ENCODE measurements at regions not wholly inside any gene's neighbourhood (a gene's known extent, or its start where the extent isn't known, plus 50 kb on each side); places are given as distances from the start of the nearest gene placed in this dataset.

DNA sequence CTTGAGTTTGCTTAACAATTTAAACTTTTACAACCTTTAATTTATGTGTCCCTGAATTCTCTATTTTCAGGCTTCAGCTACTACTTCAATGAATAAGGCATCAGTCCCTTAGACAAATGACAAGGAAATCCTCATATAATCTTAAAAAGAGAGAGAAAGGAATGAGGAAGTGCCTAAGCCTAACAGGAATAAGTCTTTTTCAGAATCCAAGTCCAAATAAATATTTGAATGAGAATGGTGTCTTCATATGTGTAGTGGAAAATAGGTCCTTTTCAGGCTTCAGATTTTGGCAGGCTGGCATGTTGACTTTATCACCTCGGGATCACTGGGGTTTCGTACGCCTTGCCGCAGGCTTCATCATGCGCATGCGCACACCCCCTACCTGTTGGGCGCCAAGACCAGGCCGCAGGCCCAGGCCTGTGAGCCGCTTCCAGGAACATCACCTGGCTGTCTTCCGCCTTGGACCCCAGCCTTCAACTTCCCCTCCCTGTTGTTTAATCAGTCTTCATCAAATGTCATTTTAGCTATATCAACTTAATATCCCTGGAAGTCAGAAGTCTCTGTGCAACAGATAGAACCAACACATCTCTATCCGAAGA, 334.5 kb downstream of the SOX2 start:
- no peak overlapping the region for H3K27ac Mint-ChIP-seq
- no peak overlapping the region for H3K4me3 Mint-ChIP-seq
- H3K27me3 Mint-ChIP-seq (ENCODE audit: low read depth): no peaks in the 10 kb centered on the region
- no peaks in the 10 kb centered on the region for H3K9me3 Mint-ChIP-seq
- no peak for DNase-seq (ENCODE audit: low spot score)
- H3K36me3 Mint-ChIP-seq (ENCODE audit: low read depth): no peaks in the 10 kb centered on the region
- no peaks in the 10 kb centered on the region for H3K4me1 Mint-ChIP-seq (ENCODE audit: low read depth)

DNA sequence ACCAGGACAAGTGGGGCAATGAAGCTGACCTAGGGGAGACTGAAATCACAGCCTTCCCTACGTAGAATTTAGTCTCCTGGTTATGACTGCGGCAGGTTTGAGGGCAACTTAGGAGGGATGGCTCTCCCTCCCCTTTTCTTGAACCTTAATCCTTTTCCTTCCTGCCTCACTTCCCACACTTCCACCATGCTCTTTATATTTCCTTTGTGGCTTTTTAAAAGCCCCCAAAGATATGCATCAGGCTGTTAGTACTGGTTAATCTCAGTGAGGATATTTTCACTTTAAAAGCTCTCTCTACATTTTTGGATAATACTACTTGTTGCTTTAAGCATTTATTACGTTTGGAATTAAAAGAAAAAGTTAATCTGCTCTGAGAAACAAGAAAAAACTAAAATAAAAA, 339.2 kb downstream of the SOX2 start:
- Mint-ChIP-seq H3K4me1 (ENCODE audit: low read depth) (no peaks in the 10 kb centered on the region), H3K4me3 (no peak overlapping the region), H3K27me3 (ENCODE audit: low read depth) (no peaks in the 10 kb centered on the region), H3K36me3 (ENCODE audit: low read depth) (no peaks in the 10 kb centered on the region), H3K27ac (no peak overlapping the region), H3K9me3 (no peaks in the 10 kb centered on the region)
- DNase-seq (ENCODE audit: low spot score): no peak

DNA sequence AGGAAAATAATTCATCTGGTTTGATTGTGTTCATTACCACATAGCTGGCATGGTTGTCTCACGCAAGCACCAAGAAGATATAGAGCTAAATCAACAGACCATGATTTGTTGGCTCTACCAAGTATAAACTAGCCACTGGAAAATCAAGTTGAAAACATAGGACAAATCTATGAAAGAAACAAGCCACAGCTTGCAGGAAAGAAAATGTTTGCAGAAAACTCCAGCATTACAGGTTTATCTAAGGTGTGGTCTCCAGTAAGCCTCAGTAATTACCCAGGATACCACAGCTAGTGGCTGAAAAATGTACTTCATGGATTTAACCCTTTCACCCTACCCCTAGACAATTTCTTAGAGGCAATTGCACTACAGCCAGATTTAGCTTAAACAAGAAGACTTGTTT, 340.6 kb downstream of the SOX2 start:
- H3K4me1 Mint-ChIP-seq (ENCODE audit: low read depth): no peaks in the 10 kb centered on the region
- H3K36me3 Mint-ChIP-seq (ENCODE audit: low read depth): no peaks in the 10 kb centered on the region
- no peak overlapping the region for H3K27ac Mint-ChIP-seq
- H3K27me3 Mint-ChIP-seq (ENCODE audit: low read depth): no peaks in the 10 kb centered on the region
- no peak overlapping the region for H3K4me3 Mint-ChIP-seq
- no peaks in the 10 kb centered on the region for H3K9me3 Mint-ChIP-seq
- DNase-seq (ENCODE audit: low spot score): no peak

- H3K4me1 Mint-ChIP-seq (ENCODE audit: low read depth): no peaks in the 10 kb centered on the region
- no peaks in the 10 kb centered on the region for H3K27me3 Mint-ChIP-seq (ENCODE audit: low read depth)
- H3K27ac Mint-ChIP-seq: no peak overlapping the region
- H3K4me3 Mint-ChIP-seq: no peak overlapping the region
- H3K36me3 Mint-ChIP-seq (ENCODE audit: low read depth): no peaks in the 10 kb centered on the region
- DNase-seq (ENCODE audit: low spot score): no peak
- no peaks in the 10 kb centered on the region for H3K9me3 Mint-ChIP-seq
Observed at GRCh38 chr3:182052757-182053156, 341.0 kb downstream of the SOX2 start.

DNA sequence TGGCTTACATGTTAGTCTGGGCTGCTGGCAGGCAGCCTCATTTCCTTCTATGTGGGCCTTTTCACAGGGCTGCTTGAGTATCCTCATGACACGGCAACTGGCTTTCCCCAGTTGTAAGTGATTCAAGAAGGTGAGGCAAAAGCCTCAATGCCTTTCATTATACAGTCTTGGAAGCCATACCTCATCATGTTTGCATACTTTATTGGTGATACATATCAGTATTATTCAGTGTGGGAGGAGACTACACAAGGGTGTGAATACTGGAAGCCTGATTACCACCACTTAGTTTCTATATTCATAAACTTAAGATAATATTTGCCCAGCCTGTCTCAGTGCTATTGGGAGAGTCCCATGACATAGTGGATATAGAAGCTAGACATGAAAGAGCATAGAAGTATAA, 346.8 kb downstream of the SOX2 start:
- no peak overlapping the region for H3K27ac Mint-ChIP-seq
- DNase-seq (ENCODE audit: low spot score): no peak
- no peaks in the 10 kb centered on the region for H3K36me3 Mint-ChIP-seq (ENCODE audit: low read depth)
- H3K27me3 Mint-ChIP-seq (ENCODE audit: low read depth): no peaks in the 10 kb centered on the region
- no peak overlapping the region for H3K4me3 Mint-ChIP-seq
- no peaks in the 10 kb centered on the region for H3K9me3 Mint-ChIP-seq
- H3K4me1 Mint-ChIP-seq (ENCODE audit: low read depth): no peaks in the 10 kb centered on the region

DNA sequence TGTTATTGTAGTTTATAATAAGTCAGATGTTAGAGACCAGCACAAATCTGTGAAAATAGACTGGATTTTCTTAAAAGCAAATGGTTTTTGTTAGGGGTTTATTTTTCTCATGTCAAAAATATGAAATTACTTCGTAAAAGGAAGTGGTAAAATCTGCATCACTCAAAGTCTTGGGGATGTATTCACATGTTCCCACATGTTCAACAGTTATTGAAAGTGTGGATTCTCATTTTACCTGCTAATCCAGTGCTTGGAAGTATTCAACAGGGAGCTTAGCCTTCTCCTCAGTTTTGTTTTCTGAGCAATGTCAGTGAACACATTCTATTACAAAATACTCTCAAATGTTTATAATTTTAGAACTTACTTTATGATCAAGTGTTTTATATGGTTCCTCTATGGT, 352.0 kb downstream of the SOX2 start:
- no peak overlapping the region for H3K27ac Mint-ChIP-seq
- no peaks in the 10 kb centered on the region for H3K36me3 Mint-ChIP-seq (ENCODE audit: low read depth)
- no peak overlapping the region for H3K4me3 Mint-ChIP-seq
- H3K9me3 Mint-ChIP-seq: no peaks in the 10 kb centered on the region
- DNase-seq (ENCODE audit: low spot score): no peak
- H3K27me3 Mint-ChIP-seq (ENCODE audit: low read depth): no peaks in the 10 kb centered on the region
- no peaks in the 10 kb centered on the region for H3K4me1 Mint-ChIP-seq (ENCODE audit: low read depth)

DNA sequence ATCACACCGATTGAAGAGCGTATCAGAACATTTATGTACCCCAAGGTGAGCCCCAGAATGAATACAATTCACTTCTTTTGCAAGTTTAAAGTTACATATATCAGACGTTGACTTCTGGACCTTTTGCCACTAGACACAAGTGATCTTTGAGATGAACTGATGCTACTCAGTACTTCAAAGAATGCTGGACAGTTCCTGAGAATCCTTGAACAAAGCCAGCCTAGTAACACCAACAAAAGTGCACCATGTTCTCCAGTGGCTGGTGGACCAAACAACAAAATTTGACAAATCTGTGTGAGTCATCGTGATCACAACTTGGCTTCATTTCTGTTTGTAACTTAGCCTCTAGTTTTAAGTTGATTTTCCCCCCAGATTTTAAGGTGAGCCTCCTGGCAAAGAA, 355.7 kb downstream of the SOX2 start:
- H3K27me3 Mint-ChIP-seq (ENCODE audit: low read depth): no peaks in the 10 kb centered on the region
- no peak for DNase-seq (ENCODE audit: low spot score)
- no peaks in the 10 kb centered on the region for H3K9me3 Mint-ChIP-seq

GRCh38 chr3:182078316-182078715, 366.6 kb downstream of the SOX2 start:
- Mint-ChIP-seq H3K27ac (no peak overlapping the region), H3K36me3 (ENCODE audit: low read depth) (no peaks in the 10 kb centered on the region), H3K9me3 (no peaks in the 10 kb centered on the region), H3K4me1 (ENCODE audit: low read depth) (no peaks in the 10 kb centered on the region), H3K4me3 (no peak overlapping the region), H3K27me3 (ENCODE audit: low read depth) (no peaks in the 10 kb centered on the region)
- DNase-seq (ENCODE audit: low spot score): no peak

More for the DNA sequence above, 355.7 kb downstream of the SOX2 start:
- Mint-ChIP-seq H3K4me3 (no peak overlapping the region), H3K27ac (no peak overlapping the region), H3K36me3 (ENCODE audit: low read depth) (no peaks in the 10 kb centered on the region), H3K4me1 (ENCODE audit: low read depth) (no peaks in the 10 kb centered on the region)

- Mint-ChIP-seq H3K9me3 (no peaks in the 10 kb centered on the region), H3K36me3 (ENCODE audit: low read depth) (no peaks in the 10 kb centered on the region), H3K27ac (no peak overlapping the region), H3K4me3 (no peak overlapping the region), H3K27me3 (ENCODE audit: low read depth) (no peaks in the 10 kb centered on the region), H3K4me1 (ENCODE audit: low read depth) (no peaks in the 10 kb centered on the region)
- DNase-seq (ENCODE audit: low spot score): no peak
Observed at GRCh38 chr3:182078929-182079328, 367.2 kb downstream of the SOX2 start.

- DNase-seq (ENCODE audit: low spot score): no peak
- no peaks in the 10 kb centered on the region for H3K4me1 Mint-ChIP-seq (ENCODE audit: low read depth)
Observed at GRCh38 chr3:182081096-182081495, 369.4 kb downstream of the SOX2 start.

GRCh38 chr3:182083112-182083511, 371.4 kb downstream of the SOX2 start:
- no peaks in the 10 kb centered on the region for H3K36me3 Mint-ChIP-seq (ENCODE audit: low read depth)
- no peaks in the 10 kb centered on the region for H3K9me3 Mint-ChIP-seq
- no peaks in the 10 kb centered on the region for H3K4me1 Mint-ChIP-seq (ENCODE audit: low read depth)
- H3K4me3 Mint-ChIP-seq: no peak overlapping the region
- no peak overlapping the region for H3K27ac Mint-ChIP-seq
- no peak for DNase-seq (ENCODE audit: low spot score)
- H3K27me3 Mint-ChIP-seq (ENCODE audit: low read depth): no peaks in the 10 kb centered on the region

More at GRCh38 chr3:182081096-182081495, 369.4 kb downstream of the SOX2 start:
- Mint-ChIP-seq H3K4me3 (no peak overlapping the region), H3K36me3 (ENCODE audit: low read depth) (no peaks in the 10 kb centered on the region), H3K27me3 (ENCODE audit: low read depth) (no peaks in the 10 kb centered on the region), H3K9me3 (no peaks in the 10 kb centered on the region), H3K27ac (no peak overlapping the region)

DNA sequence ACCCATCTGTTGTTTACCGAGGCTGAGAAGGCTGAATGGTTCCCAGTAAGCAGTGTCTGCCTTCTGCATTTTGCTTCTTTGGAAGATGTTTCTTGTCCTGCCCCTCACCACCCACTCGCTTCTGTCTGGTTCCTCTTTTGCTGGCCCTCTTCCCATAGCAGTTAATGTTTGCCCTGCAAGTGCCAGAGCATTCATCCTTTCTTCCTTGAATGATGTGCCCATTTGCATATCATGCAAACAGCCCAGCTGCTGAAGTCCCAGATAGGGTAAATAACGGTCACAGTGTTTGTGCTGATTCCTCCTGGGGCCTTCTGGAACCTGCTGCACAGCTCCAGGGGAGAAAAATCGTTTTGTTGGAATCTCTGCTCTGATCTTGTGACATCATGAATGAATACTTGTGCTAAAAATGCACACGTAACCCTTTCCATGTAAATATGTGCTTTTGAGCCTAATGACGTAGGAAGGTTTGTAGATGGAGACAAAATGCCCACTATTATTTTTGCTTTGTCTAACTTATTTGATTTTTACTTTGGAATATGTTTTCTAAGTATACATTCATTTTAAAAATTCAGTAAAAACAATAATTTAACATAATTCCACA, 381.0 kb downstream of the SOX2 start:
- Mint-ChIP-seq H3K36me3 (ENCODE audit: low read depth) (no peaks in the 10 kb centered on the region), H3K9me3 (peaks cover 10% of the 10 kb centered on the region), H3K4me3 (no peak overlapping the region), H3K27me3 (ENCODE audit: low read depth) (no peaks in the 10 kb centered on the region), H3K4me1 (ENCODE audit: low read depth) (no peaks in the 10 kb centered on the region), H3K27ac (no peak overlapping the region)
- no peak for DNase-seq (ENCODE audit: low spot score)

GRCh38 chr3:182094321-182094720, 382.6 kb downstream of the SOX2 start:
- Mint-ChIP-seq H3K4me1 (ENCODE audit: low read depth) (no peaks in the 10 kb centered on the region), H3K36me3 (ENCODE audit: low read depth) (no peaks in the 10 kb centered on the region), H3K27ac (no peak overlapping the region), H3K9me3 (peaks cover 10% of the 10 kb centered on the region), H3K27me3 (ENCODE audit: low read depth) (no peaks in the 10 kb centered on the region), H3K4me3 (no peak overlapping the region)
- no peak for DNase-seq (ENCODE audit: low spot score)

- no peak for DNase-seq (ENCODE audit: low spot score)
- no peaks in the 10 kb centered on the region for H3K27me3 Mint-ChIP-seq (ENCODE audit: low read depth)
- H3K4me3 Mint-ChIP-seq: no peak overlapping the region
- no peaks in the 10 kb centered on the region for H3K4me1 Mint-ChIP-seq (ENCODE audit: low read depth)
- H3K27ac Mint-ChIP-seq: no peak overlapping the region
- H3K9me3 Mint-ChIP-seq: peaks cover 5% of the 10 kb centered on the region
- no peaks in the 10 kb centered on the region for H3K36me3 Mint-ChIP-seq (ENCODE audit: low read depth)
Observed at GRCh38 chr3:182104881-182105280, 393.2 kb downstream of the SOX2 start.

- no peaks in the 10 kb centered on the region for H3K4me1 Mint-ChIP-seq (ENCODE audit: low read depth)
- H3K4me3 Mint-ChIP-seq: no peak overlapping the region
- H3K36me3 Mint-ChIP-seq (ENCODE audit: low read depth): no peaks in the 10 kb centered on the region
- no peak for DNase-seq (ENCODE audit: low spot score)
- peaks cover 5% of the 10 kb centered on the region for H3K9me3 Mint-ChIP-seq
- H3K27me3 Mint-ChIP-seq (ENCODE audit: low read depth): no peaks in the 10 kb centered on the region
- no peak overlapping the region for H3K27ac Mint-ChIP-seq
Observed at GRCh38 chr3:182105875-182106274, 394.1 kb downstream of the SOX2 start.
